SU-DHL-6 (cell line): ENCODE measurements at regions not wholly inside any gene's neighbourhood (a gene's known extent, or its start where the extent isn't known, plus 50 kb on each side); places are given as distances from the start of the nearest gene placed in this dataset.

Experiments used
- CTCF ChIP-seq: fragments of 200-600 bp; sonication (generic); IDR thresholded peaks from one replicate; pipeline ENCODE4 v1.5.1; 2017; ENCODE audit warnings: antibody characterized with exemption, mild to moderate bottlenecking, low read length, moderate library complexity; ENCODE audit not compliant: insufficient read depth, poor library complexity, severe bottlenecking
- EZH2phosphoT487 ChIP-seq: fragments of 200-600 bp; sonication (generic), shearing (Covaris generic); conservative IDR thresholded peaks from 2 replicates; pipeline ENCODE4 v1.6.1; 2018; ENCODE audit warnings: mild to moderate bottlenecking, antibody characterized with exemption, low read length, moderate library complexity, mixed read lengths

- no peak for TF ChIP-seq CTCF
- TF ChIP-seq EZH2phosphoT487: no peak
Measured at GRCh38 chr9:12878351-12878978, 103.6 kb downstream of the LURAP1L start.
